ENCODE measurements at regions not wholly inside any gene's neighbourhood (a gene's known extent, or its start where the extent isn't known, plus 50 kb on each side); places are given as distances from the start of the nearest gene placed in this dataset.
"Not testable (repeated sequence)": the region's sequence is repeated elsewhere in the genome, so short reads cannot be mapped to it uniquely, and the experiment has no call there.

DNA sequence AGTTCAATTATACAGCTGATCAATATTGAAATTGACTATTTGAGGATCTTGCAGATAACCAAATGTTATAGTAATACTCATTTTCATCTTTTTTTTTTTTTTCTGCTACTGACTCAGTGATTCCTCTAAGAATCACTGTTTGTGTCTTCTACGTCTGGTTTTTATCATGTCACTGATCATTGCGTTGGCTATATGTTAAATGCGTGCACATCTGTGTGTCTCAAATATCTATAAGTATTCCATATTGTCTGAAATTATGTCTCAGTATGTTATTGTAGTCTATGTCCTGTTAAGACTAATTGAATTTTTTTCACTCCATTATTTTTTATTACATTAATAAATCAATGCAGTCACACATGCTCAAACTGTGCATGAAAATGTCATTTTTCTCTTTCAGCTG lies 200.5 kb downstream of the PCDH20 start:
- DNase-seq (ENCODE audit: low spot score), result no peak

DNA sequence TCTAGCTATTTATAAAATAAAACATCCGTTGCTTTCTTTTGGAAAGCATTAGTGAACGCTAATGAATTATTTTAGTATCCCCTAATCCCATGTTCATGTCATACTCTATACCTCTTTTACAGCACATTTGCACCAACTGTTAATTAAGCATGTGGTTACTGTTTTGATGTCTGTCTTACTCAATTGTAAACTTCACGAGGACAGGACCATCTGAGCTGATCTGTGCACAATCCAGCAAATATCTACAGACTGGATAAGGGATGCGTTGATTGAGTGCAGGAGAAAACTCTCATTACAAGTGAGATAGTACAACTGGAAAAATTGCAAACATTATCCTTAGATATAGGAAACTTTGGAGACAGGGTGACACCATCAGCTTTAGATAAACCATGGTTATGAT lies 201.1 kb downstream of the PCDH20 start:
- DNase-seq (ENCODE audit: low spot score), result no peak

DNA sequence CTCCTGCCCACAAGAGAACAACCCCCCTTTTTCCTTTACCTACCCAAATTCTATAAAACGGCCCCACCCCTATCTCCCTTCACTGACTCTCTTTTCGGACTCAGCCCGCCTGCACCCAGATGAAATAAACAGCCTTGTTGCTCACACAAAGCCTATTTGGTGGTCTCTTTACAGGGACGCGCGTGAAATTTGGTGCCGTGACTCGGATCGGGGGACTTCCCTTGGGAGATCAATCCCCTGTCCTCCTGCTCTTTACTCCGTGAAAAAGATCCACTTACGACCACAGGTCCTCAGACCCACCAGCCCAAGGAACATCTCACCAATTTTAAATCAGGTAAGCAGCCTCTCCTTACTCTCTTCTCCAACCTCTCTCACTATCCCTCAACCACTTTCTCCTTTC lies 209.8 kb downstream of the PCDH20 start:
- not testable (repeated sequence) for DNase-seq (ENCODE audit: low spot score)

DNA sequence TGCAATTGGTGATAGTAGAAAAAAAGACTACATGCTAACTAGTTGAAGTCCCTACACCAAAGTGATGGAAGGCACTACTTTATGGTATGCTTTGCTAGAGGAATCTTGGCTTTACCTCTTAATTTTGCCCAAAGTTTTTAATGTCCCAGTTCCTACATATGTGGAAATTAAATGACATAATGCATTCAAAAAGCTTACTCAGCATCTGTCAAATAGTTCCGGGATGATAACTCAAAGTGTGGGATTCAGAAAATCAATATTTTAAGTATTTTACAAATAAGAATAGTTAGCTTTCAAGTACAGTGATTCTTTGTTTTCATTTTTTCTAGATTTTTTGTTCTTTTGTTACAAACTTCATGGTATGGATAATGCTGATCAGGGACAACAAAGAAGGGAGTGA lies 211.6 kb downstream of the PCDH20 start:
- no peak for DNase-seq (ENCODE audit: low spot score)

DNA sequence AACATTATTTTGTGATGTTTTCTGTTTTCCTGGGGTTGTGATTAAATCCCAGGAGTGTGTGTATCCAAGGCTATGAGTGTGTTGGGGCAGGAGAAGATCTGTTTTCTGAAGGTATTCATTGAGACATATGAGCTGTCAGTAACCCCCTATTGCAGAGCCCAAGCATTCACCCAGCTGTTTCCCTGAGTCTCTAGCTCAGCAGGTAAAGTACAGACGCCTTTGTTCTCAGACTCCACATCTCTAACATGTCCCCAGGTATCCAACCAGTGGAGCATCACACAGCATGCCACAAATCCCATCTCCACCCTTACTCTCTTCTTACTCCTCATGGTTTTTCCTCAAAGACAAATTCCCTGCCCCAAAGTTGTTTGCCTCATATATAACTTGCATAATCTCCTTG lies 213.6 kb downstream of the PCDH20 start:
- DNase-seq (ENCODE audit: low spot score), result no peak

DNA sequence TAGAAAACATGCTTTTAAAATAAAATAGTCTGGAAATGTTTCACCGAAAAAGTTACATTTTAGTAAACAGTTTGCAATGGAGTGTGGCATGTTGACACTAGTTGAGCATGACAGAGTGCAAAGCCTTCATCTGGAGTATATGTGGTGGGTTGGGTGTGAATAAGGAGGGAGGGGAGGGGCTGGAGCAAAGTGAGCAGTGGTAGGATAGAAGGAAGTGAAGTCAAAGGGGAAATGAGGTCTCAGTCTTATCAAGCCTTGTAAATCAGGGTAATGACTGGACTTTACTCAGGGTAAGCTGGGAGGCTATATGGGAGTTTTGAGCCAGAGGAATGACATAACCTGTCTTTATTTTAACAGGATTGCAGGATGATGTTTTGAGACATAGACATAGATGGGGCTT lies 222.8 kb downstream of the PCDH20 start:
- DNase-seq (ENCODE audit: low spot score), result no peak

DNA sequence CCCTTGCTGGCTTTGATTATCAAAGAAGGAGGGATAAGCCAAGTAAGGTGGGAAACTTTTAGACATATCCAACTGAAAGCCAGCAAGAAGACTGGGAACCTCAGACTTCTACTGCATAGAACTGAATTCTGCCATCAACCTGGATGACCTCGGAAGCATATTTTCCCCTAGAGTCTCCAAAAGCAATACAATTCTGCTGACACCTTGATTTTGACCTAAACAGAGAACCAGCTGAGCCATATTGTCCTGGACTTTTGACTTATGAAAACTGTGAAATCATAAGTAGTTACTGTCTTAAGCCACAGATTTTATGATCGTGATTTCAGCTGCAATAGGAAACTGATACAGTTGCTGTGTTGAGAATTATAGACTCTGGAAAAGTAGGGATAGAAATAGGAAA lies 227.6 kb downstream of the PCDH20 start:
- no peak for DNase-seq (ENCODE audit: low spot score)

DNA sequence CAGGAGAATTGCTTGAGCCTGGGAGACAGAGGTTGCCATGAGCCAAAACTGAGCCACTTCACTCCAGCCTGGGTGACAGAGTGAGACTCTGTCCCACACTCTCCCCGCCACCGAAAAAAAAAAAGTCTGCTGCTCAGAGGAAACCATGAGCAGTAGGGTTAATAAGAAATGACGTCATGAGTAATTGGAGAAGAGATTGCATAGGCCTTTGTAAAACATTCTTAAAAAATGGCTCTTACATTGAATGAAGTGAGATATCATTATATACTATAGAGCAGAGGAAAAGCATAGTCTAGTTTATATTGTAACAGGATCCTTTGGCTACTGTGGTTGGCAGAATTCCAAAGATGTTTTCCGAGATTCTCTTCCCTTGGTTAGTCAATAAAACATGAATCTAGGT lies 228.2 kb downstream of the PCDH20 start:
- no peak for DNase-seq (ENCODE audit: low spot score)

DNA sequence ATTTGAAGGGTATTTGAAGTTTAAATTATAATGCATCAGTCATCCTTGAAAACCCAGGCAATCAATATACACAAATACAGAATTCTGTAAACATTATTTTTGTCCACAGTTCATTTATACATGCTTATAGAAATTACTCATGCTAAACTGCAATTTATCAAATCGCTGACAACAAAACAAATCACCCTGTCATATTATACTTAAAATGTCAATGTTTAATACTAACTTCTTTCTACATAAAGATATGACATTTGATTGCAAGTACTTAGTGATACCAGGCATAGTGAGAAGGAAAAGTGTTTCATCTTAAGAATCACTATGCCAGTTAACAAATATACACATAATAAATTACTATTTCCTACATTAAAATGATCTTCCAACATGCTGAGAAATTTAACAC lies 232.0 kb downstream of the PCDH20 start:
- DNase-seq (ENCODE audit: low spot score), result no peak

DNA sequence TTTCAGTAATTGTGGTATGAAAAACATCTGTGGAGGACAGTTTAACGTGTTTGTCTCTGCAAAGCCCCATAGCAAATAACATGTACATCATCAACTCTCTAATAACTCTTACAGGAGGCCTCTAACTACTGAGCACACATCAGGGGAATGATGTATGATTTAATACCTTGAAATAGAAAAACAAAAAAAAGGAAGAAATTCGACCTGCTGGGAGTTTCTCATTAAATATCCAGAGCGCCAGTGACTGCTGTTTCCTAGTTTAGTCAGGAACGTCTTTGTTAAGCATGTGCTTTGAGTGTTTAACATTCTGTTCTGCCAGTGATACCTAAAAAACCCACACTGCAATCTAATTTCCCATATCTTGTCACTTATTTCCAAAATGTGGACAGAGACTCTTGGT lies 235.4 kb downstream of the PCDH20 start:
- no peak for DNase-seq (ENCODE audit: low spot score)

DNA sequence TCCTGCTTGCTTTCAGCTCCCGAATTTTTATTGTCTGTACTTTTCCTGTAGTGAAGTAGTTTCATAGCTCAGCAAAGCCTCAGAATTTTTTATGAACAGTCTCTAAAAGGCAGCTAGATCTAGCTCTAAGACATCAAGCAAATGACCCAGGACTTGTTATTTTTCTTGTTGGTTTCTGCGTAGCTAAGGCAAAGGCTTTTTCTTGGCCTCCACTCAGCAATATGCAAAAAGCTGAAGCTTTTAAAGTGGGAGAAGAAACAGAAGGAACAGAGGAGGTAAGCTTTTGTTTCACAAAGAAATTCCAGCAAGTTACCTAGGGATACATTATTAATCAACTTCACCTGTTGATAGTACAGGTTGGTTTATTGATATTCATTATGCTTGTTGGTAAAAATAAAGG lies 235.9 kb downstream of the PCDH20 start:
- no peak for DNase-seq (ENCODE audit: low spot score)

DNA sequence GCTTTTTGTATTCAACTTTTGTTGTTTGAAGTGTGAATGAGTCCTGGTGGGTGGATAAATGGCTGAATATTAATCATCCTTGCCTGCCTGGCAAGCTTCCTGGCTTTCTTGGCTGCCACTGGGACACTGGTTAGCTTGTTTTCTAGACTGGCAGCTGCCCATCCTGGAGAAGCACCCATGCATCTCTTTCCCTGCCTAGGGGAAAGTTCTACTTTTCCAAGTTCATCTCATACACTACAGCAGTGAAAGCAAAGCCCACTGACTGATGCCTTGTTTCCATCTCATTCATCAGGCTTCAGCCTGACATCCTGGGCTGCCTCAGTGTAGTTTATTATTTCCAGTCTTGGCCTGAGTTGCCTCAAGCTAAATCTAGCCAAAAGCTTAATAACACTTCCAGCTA lies 244.8 kb downstream of the PCDH20 start:
- DNase-seq (ENCODE audit: low spot score), result peak; percentile 30

DNA sequence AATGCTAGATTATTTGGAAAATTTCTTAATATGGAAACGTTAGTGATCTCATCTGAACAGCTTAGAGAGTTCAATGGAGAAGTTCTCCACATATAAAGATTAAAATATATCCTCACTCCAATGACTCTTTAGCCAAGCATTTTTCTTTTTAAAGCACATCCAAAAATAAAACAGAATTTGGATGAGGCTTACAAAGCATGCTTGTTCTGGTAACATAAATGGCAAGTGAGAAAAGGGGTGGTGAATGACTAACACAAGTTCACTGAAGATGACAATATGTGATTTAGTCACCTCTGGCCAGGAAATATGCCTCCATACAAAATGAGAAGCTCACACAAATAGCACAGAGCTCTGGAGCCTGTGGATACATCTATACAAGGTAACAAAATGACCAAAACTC lies 253.0 kb downstream of the PCDH20 start:
- DNase-seq (ENCODE audit: low spot score), result peak; percentile 21

DNA sequence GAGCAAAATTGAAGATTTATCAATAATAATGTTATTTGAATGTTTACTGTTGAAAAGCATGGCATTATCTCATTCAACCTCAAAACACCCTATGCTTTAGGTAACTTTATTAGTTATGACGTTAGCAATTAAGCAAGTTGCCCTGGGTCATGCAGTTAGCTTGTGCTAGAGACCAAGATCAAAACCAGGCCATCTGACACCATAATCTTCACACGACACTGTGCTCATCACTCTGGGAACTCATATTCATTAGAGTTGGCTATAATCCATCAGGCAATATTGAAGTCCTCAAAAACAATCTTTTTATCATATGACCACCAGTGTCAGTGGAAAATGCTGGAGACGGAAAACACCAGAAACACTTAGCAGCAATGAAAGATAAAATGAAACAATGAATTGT lies 253.5 kb downstream of the PCDH20 start:
- no peak for DNase-seq (ENCODE audit: low spot score)

DNA sequence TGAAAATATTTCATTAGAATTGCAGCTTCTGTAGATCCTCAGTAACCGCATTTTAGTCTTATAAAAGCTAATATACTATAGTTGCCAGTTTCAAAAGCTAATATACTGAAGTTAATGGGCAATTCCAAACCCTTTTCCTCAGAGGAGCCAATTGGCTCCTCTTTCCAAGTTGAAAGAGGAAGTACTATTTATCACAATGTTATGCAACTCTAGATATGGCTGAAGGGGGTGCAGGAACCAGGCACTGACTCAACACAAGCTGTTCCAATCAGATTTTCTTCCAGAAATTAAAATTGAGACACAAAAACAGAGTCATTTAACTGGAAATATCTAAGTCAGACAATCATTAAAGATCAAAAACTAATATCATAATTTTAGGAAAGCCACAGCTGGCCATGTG lies 258.9 kb downstream of the PCDH20 start:
- no peak for DNase-seq (ENCODE audit: low spot score)

DNA sequence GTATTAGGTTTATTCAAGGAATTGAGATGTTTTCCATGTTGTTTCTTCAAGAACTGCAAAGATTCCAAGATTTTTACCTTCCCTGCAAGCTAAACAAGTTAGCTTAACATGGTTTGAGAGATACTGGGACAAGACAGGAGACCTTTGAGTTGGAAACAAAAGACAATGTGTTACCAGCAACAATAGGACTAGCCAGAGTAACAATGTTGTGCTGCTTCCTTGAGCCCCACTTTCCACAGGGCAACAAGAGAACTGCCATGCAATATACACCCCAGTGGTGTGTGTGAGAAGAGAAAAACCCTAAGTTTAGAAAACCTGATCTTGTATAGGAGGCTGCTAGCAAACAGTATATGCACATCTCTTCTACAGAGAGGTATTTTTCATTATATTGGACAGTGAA lies 264.6 kb downstream of the PCDH20 start:
- no peak for DNase-seq (ENCODE audit: low spot score)

DNA sequence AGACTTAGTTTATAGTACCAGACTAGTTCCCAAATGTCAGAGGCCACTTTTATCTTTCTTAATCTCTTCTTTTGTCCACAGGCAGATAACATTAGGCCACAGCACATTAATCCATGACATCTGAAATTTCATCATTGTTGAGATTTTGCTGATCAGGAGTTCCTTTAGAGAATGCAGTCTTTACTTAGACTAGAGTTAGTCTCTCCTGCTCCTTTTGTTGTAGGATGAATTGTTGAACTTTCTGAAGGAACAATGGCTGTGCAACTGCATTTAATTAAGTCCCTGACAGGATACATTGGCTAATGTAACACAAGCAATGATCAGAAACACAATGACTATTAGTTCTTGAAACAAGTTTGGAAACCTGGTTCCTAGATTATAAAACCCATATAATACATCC lies 266.3 kb downstream of the PCDH20 start:
- no peak for DNase-seq (ENCODE audit: low spot score)

DNA sequence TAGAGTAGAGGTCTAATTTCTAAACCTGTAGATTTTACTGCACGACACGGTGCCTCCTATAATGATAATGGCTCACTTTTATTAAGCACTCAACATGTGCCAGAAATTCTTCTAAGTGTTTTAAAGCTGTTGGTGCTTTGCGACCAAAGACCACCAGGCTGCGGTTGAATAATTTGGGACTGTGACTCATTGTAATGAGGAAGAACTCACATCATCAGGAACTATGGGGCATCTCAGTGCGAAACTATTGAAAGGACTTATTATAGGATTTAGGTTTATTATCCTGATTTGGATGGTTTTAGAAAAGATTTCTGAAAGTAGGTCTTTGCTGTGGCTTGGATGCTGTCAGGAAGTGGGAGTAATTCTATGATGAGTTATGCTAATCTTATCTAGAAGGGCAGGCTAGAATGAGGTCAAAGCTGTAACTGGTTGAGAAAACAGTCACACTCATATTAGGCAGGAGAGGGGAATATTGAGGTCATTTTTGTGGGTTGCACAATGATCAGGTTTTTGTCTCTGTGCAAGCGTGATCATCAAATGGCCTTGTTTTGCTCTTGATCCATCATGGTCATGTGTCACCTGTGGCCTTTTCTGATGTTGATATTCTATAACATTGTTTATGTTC lies 266.8 kb downstream of the PCDH20 start:
- no peak for DNase-seq (ENCODE audit: low spot score)

DNA sequence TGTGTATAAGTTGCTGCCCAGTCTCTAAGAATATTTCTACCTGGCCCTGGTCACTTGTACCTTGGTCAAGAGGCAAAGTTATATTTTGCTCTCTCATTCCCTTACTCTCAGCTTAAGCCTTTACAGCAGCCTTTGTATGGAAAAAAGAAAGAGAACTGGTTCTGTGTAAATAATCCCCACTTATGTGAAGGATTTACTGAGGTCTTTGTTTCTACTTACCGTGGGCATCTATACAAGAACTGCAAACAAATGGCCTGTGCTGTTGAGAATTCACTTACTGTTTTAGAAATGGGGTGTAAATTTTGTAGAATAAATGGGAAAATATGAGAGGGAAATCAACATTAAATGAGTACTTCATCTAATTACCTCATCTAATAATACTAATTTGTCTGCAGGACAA lies 267.4 kb downstream of the PCDH20 start:
- no peak for DNase-seq (ENCODE audit: low spot score)

DNA sequence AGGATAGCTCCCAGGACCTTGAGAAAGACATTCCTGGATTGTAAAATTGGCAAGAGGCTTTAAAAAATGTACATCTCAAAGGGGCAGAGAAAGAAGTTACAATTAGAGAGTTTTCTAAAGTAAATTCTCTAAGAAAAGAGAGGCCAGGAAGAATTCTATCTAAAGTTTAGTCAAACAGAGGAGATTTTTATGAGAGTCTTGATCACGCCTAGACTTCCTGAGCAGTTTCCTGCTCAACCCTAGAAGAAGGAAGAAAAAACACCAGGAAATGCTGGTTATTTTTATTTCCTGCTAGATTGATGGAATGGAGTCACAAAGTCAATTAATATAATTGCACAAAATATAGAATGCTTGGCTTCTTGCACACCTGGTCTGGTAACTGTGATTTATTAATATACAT lies 269.1 kb downstream of the PCDH20 start:
- DNase-seq (ENCODE audit: low spot score), result no peak

DNA sequence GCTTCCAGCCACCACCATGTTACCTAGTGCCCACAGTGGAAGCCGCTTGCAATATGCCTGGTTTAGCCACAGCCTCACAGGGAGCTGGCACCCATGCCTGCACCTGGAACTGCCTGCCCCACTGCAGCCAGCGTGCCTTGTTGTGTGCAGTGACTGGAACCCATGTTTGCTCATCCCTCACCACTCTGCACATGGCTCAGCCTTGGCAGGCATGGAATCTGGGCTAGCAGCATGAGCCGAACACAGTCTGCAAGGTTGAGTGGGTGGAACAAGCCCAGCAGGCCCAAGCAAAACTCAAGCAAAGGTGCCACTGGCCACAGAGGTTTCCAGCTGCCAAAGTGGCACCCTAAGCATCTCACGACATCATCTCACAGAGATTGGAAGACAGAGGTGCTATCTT lies 269.5 kb downstream of the PCDH20 start:
- DNase-seq (ENCODE audit: low spot score), result peak; percentile 1

DNA sequence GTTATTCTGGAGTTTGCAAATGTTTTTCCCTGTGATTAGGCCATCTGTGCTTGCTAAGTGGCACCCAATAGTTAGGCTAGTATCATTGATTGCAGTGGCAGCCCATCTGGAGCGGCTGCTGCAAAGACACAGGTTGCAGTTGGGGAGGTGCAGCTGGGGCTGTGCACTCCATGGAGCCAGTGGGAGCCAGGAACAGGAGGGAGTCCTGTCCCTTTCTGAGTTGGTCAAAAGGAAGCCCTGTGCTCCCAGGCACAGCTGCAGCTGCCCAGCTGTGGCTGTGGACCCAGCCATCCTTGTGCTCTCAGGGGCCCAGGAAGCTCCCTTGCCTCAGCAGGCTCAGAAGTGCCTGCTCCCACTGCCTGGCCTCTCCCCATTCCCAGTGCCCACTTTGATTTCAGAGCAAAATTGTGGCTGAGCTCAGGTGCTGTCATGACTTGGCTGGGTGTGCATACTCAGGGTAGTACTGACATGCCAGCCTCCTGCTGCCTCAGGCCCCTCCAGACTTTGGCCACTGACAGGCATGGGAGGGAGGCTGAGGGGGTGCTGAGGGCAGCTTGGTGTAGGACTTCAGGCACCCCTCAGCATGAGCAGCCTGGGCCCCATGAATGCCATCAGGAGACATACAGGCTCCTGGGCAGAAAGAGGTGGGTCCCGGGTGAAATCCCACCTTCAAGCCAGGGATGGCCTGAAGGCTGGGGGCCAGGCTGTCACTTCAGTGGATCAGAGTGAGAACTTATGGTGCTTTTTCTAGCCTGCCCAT lies 270.6 kb downstream of the PCDH20 start:
- DNase-seq (ENCODE audit: low spot score), result no peak

DNA sequence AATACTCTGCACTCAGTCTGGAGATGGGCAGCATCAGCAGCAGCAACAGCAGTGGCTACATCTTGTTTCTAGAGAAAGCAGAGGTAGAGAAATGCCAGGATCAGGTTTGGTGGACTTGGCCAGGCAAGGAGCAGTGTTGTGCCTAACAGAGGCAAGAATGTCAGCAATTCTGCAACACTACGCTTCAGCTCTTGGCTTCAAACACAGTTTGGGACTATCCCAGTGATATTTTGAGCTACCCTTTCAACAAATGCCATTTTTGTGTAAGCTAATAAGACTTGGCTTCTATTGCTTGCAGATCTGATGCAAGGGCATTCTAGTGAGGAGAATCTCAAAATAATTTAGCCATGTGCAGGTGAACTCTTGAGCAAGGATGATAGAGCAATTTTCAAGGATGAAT lies 271.3 kb downstream of the PCDH20 start:
- no peak for DNase-seq (ENCODE audit: low spot score)

DNA sequence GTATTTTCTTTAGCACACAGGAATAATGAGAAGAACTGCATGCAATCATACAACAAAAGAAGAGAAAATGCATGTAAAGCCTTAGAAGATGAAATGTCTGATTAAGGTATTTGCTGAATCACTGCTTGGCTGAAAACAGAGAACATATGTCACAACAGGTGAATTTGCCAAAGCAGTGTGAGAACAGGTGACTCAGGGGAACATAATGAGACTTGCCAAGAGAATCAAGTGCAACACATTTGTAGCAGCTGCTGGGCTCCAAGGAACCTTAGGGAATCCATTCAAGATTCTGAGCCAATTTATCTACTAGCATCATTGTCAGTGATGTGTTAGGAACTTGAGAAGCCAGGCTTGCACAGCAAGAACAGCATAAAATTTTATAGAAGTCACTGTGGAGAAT lies 273.1 kb downstream of the PCDH20 start:
- peak; percentile 27 for DNase-seq (ENCODE audit: low spot score)

Measured in kidney tubule cell (primary cell).